Vagina (tissue), 2 donors: ENCODE measurements at regions not wholly inside any gene's neighbourhood (a gene's known extent, or its start where the extent isn't known, plus 50 kb on each side); places are given as distances from the start of the nearest gene placed in this dataset.

ENCODE experiments used
- POLR2A ChIP-seq, 2 donors: fragments of 450-650 bp; IDR thresholded peaks; one replicate each; pipeline ENCODE4 v1.6.1; 2017; ENCODE audit warnings: antibody characterized with exemption in 2 of 2, mild to moderate bottlenecking in 2 of 2, moderate library complexity in 2 of 2
- POLR2AphosphoS5 ChIP-seq, 2 donors: sonication (generic); formaldehyde crosslinking; IDR thresholded peaks; one replicate each; pipeline ENCODE4 v1.9.0; 2017; ENCODE audit warnings: antibody characterized with exemption in 2 of 2, mild to moderate bottlenecking in 2 of 2, low read depth in 1 of 2; ENCODE audit not compliant: insufficient read depth in 1 of 2
- TF ChIP-seq, protein P1 (sequence below), 3 experiments: fragments of 450-650 bp in 2 of 3; fragments of 200-600 bp in 1 of 3; sonication (generic) in 1 of 3; IDR thresholded peaks; one replicate each; pipeline ENCODE4 v1.5.1; 2017 to 2019; ENCODE audit warnings: antibody characterized with exemption in 3 of 3, mild to moderate bottlenecking in 2 of 3, moderate library complexity in 2 of 3

DNA sequence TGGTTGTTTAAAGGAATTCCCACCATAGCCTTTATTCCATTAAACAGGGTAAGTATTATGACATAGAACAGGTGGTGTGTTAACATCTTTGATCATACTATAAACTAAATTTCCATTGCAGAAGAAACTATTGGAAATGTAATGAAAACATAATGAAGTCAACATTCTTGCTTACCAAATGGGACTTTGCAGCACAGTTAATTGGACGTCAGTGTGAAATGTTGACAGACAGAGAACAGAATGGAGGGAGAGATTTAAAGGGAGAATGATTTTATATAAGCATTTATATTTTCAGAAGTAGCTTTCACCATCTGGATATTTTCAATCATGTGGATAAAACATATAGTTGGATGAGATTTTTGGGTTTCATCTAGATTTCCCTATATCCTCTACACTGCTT is 311.3 kb downstream of the TUSC1 start:
- TF ChIP-seq, protein P1, sequence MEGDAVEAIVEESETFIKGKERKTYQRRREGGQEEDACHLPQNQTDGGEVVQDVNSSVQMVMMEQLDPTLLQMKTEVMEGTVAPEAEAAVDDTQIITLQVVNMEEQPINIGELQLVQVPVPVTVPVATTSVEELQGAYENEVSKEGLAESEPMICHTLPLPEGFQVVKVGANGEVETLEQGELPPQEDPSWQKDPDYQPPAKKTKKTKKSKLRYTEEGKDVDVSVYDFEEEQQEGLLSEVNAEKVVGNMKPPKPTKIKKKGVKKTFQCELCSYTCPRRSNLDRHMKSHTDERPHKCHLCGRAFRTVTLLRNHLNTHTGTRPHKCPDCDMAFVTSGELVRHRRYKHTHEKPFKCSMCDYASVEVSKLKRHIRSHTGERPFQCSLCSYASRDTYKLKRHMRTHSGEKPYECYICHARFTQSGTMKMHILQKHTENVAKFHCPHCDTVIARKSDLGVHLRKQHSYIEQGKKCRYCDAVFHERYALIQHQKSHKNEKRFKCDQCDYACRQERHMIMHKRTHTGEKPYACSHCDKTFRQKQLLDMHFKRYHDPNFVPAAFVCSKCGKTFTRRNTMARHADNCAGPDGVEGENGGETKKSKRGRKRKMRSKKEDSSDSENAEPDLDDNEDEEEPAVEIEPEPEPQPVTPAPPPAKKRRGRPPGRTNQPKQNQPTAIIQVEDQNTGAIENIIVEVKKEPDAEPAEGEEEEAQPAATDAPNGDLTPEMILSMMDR (IDR thresholded peaks at IDR 0.05): no peak
- TF ChIP-seq POLR2A (IDR thresholded peaks at IDR 0.05): no peak
- TF ChIP-seq POLR2AphosphoS5 (IDR thresholded peaks at IDR 0.05; ENCODE audit: insufficient read depth in 1 of 2, low read depth in 1 of 2): no peak
